ENCODE measurements at regions not wholly inside any gene's neighbourhood (a gene's known extent, or its start where the extent isn't known, plus 50 kb on each side); places are given as distances from the start of the nearest gene placed in this dataset.

DNA sequence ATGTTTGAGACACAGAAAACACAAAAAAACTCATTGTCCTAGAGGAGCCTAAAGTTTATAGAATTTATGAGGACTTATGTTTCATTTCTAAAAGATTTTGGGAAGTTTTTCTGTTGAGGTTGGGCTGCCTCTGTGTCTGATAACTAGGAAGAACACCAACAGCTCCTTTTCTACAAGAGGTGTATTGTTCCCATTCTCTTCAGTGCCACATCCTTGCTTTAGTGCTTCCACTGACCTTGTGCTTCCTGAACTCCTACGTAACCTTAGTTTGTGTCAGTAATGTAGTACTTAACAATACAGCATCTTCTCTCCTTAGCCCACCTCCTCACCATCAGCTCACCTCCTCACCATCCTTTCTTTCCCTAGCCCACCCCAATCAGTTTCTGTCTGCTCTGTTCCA is 117.3 kb upstream of the TNC start:
- H4K20me1 ChIP-seq (ENCODE audit: insufficient read depth, low read length), result no peaks in the 10 kb centered on the region
- no peaks in the 10 kb centered on the region for H3F3A ChIP-seq (ENCODE audit: insufficient read depth, low read length)
- H3K9me2 ChIP-seq (replicated peaks; ENCODE audit: insufficient read depth, low read length), result no peaks in the 10 kb centered on the region
- no peaks in the 10 kb centered on the region for H3K27me3 ChIP-seq (replicated peaks; ENCODE audit: insufficient read depth, low read length)
- H3K4me3 ChIP-seq (ENCODE audit: low read length), result no peak overlapping the region
- H3K36me3 ChIP-seq (replicated peaks; ENCODE audit: insufficient read depth, low read length), result no peaks in the 10 kb centered on the region
- H3K9me3 ChIP-seq (replicated peaks; ENCODE audit: insufficient read depth, low read length), result no peaks in the 10 kb centered on the region
- no peak for TF ChIP-seq EZH2phosphoT487 (IDR thresholded peaks at IDR 0.05; ENCODE audit: low read length)
- no peak overlapping the region for H3K27ac ChIP-seq (ENCODE audit: low read length)
- no peaks in the 10 kb centered on the region for H3K4me1 ChIP-seq (ENCODE audit: low read length)
- H3K4me2 ChIP-seq (ENCODE audit: low read depth, low read length), result no peak overlapping the region
- no peak overlapping the region for H3K9ac ChIP-seq (ENCODE audit: low read length)
- DNase-seq, result no peak
- H3K79me2 ChIP-seq (ENCODE audit: low read length), result no peaks in the 10 kb centered on the region
- no peak overlapping the region for H2AFZ ChIP-seq (ENCODE audit: low read length)

DNA sequence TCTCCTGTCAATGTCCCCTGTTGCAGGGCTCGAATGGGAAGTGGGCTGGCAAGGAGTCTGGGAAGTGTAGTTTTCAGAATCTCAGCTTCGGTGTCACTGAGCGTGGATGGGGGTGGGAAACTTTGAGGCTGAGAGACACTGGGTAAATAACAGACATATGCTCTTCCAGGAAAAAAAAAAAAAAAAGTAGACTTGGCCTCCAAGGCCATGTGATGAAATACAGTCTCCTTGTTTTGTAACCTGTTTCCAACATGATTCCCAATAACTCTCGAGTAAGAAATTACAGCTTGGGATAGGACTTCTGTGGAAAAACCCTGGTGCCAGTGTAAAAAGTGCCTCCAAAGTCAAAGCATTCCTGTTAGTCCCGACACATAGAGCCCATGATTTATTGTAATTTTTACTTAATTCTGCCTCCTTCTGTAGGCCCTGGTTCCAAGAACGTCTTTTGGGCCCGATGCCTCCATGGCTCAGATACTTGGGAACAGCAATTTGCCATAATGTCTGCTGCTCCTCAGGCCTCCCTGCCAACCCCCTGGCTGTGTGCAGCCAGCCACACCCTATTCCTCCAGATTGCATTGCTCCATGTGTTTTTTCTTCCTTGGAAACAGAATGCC is 119.5 kb upstream of the TNC start:
- H3K4me3 ChIP-seq (ENCODE audit: low read length), result no peak overlapping the region
- H3K9me3 ChIP-seq (replicated peaks; ENCODE audit: insufficient read depth, low read length), result no peaks in the 10 kb centered on the region
- no peaks in the 10 kb centered on the region for H3K9me2 ChIP-seq (replicated peaks; ENCODE audit: insufficient read depth, low read length)
- no peaks in the 10 kb centered on the region for H3K4me1 ChIP-seq (ENCODE audit: low read length)
- no peak overlapping the region for H2AFZ ChIP-seq (ENCODE audit: low read length)
- H3K79me2 ChIP-seq (ENCODE audit: low read length), result no peaks in the 10 kb centered on the region
- H3K9ac ChIP-seq (ENCODE audit: low read length), result no peak overlapping the region
- no peak overlapping the region for H3K4me2 ChIP-seq (ENCODE audit: low read depth, low read length)
- no peaks in the 10 kb centered on the region for H3F3A ChIP-seq (ENCODE audit: insufficient read depth, low read length)
- H4K20me1 ChIP-seq (ENCODE audit: insufficient read depth, low read length), result no peaks in the 10 kb centered on the region
- H3K27me3 ChIP-seq (replicated peaks; ENCODE audit: insufficient read depth, low read length), result no peaks in the 10 kb centered on the region
- no peaks in the 10 kb centered on the region for H3K36me3 ChIP-seq (replicated peaks; ENCODE audit: insufficient read depth, low read length)
- DNase-seq, result no peak
- H3K27ac ChIP-seq (ENCODE audit: low read length), result no peak overlapping the region
- TF ChIP-seq EZH2 (optimal IDR thresholded peaks at IDR 0.05; ENCODE audit: low read depth, low read length) (no peak), EZH2phosphoT487 (IDR thresholded peaks at IDR 0.05; ENCODE audit: low read length) (no peak)
- TF ChIP-seq, protein P1, sequence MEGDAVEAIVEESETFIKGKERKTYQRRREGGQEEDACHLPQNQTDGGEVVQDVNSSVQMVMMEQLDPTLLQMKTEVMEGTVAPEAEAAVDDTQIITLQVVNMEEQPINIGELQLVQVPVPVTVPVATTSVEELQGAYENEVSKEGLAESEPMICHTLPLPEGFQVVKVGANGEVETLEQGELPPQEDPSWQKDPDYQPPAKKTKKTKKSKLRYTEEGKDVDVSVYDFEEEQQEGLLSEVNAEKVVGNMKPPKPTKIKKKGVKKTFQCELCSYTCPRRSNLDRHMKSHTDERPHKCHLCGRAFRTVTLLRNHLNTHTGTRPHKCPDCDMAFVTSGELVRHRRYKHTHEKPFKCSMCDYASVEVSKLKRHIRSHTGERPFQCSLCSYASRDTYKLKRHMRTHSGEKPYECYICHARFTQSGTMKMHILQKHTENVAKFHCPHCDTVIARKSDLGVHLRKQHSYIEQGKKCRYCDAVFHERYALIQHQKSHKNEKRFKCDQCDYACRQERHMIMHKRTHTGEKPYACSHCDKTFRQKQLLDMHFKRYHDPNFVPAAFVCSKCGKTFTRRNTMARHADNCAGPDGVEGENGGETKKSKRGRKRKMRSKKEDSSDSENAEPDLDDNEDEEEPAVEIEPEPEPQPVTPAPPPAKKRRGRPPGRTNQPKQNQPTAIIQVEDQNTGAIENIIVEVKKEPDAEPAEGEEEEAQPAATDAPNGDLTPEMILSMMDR (IDR thresholded peaks at IDR 0.05; ENCODE audit: low read length), result no peak

DNA sequence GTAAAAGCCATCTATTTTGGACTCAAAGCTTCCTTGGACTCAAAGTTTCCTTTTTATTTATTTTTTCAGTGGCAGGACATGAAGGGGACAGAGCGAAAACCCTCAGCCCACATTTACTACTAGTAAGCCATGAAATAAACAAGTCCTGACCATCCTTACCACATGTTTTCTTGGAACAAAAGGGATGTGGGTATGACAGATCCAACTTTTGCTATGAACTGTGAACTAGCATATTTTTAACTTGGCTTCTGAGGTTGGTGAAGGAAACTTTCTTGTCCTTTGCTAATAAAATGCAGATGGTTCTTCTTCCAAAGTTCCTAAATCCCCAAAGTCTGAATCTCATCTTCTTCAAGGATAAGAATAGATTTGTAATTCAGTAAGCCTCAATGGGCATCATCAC is 122.7 kb upstream of the TNC start:
- DNase-seq, result no peak
- Histone ChIP-seq H4K20me1 (ENCODE audit: insufficient read depth, low read length) (no peaks in the 10 kb centered on the region), H3K27me3 (replicated peaks; ENCODE audit: insufficient read depth, low read length) (no peaks in the 10 kb centered on the region), H3K9me2 (replicated peaks; ENCODE audit: insufficient read depth, low read length) (no peaks in the 10 kb centered on the region), H3K9me3 (replicated peaks; ENCODE audit: insufficient read depth, low read length) (no peaks in the 10 kb centered on the region), H3K36me3 (replicated peaks; ENCODE audit: insufficient read depth, low read length) (no peaks in the 10 kb centered on the region), H3K9ac (ENCODE audit: low read length) (no peak overlapping the region), H3K4me1 (ENCODE audit: low read length) (no peaks in the 10 kb centered on the region), H3K79me2 (ENCODE audit: low read length) (no peaks in the 10 kb centered on the region), H3F3A (ENCODE audit: insufficient read depth, low read length) (no peaks in the 10 kb centered on the region), H3K4me3 (ENCODE audit: low read length) (no peak overlapping the region), H2AFZ (ENCODE audit: low read length) (no peak overlapping the region), H3K27ac (ENCODE audit: low read length) (no peak overlapping the region), H3K4me2 (ENCODE audit: low read depth, low read length) (no peak overlapping the region)
- TF ChIP-seq EZH2 (optimal IDR thresholded peaks at IDR 0.05; ENCODE audit: low read depth, low read length), result no peak
- TF ChIP-seq, protein P1 (IDR thresholded peaks at IDR 0.05; ENCODE audit: low read length), result no peak
- no peak for TF ChIP-seq EZH2phosphoT487 (IDR thresholded peaks at IDR 0.05; ENCODE audit: low read length)

DNA sequence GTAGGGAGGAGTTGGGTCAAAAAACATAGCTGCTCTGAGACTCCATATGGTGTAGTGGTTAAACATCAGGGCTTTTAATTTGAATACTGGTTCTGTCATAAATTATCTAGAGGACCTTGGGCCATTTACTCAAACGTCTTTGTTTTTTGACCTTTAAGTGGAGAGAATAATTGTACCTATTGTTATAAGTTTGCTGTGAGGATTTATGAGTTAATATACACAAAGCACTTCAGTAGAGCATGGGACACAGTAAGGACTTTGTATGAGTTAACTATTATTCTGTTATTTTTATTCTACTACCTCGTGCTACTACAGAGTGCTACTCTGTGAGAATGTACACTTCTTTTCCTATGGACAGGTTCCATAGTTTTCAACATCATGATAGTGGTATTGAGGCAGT is 123.7 kb upstream of the TNC start:
- Histone ChIP-seq H3K4me2 (ENCODE audit: low read depth, low read length) (no peak overlapping the region), H3K27ac (ENCODE audit: low read length) (no peak overlapping the region), H3K27me3 (replicated peaks; ENCODE audit: insufficient read depth, low read length) (no peaks in the 10 kb centered on the region), H3K36me3 (replicated peaks; ENCODE audit: insufficient read depth, low read length) (no peaks in the 10 kb centered on the region), H3K9me3 (replicated peaks; ENCODE audit: insufficient read depth, low read length) (no peaks in the 10 kb centered on the region), H3K9ac (ENCODE audit: low read length) (no peak overlapping the region), H3K9me2 (replicated peaks; ENCODE audit: insufficient read depth, low read length) (no peaks in the 10 kb centered on the region), H3K4me3 (ENCODE audit: low read length) (no peak overlapping the region), H4K20me1 (ENCODE audit: insufficient read depth, low read length) (no peaks in the 10 kb centered on the region), H3K79me2 (ENCODE audit: low read length) (no peaks in the 10 kb centered on the region), H3K4me1 (ENCODE audit: low read length) (no peaks in the 10 kb centered on the region), H3F3A (ENCODE audit: insufficient read depth, low read length) (no peaks in the 10 kb centered on the region), H2AFZ (ENCODE audit: low read length) (no peak overlapping the region)
- DNase-seq, result no peak
- TF ChIP-seq EZH2phosphoT487 (IDR thresholded peaks at IDR 0.05; ENCODE audit: low read length) (no peak), EZH2 (optimal IDR thresholded peaks at IDR 0.05; ENCODE audit: low read depth, low read length) (no peak)
- TF ChIP-seq, protein P1 (IDR thresholded peaks at IDR 0.05; ENCODE audit: low read length), result no peak
